SK-N-MC (cell line): ENCODE measurements at regions not wholly inside any gene's neighbourhood (a gene's known extent, or its start where the extent isn't known, plus 50 kb on each side); places are given as distances from the start of the nearest gene placed in this dataset.

Experiments used
- EZH2 ChIP-seq: fragments of 200-600 bp; sonication (generic); IDR thresholded peaks from one replicate; pipeline ENCODE4 v1.6.1; 2017; ENCODE audit warnings: antibody characterized with exemption
- FOXP2 ChIP-seq: optimal IDR thresholded peaks from 2 replicates; pipeline ENCODE3; 2011; ENCODE audit warnings: mild to moderate bottlenecking, moderate library complexity; ENCODE audit not compliant: insufficient read depth; ENCODE audit errors: extremely low read length, control extremely low read depth
- POLR2AphosphoS5 ChIP-seq: IDR thresholded peaks from 2 replicates; pipeline ENCODE4 v1.6.1; 2012; ENCODE audit warnings: mild to moderate bottlenecking, low read depth, low read length, borderline replicate concordance

DNA sequence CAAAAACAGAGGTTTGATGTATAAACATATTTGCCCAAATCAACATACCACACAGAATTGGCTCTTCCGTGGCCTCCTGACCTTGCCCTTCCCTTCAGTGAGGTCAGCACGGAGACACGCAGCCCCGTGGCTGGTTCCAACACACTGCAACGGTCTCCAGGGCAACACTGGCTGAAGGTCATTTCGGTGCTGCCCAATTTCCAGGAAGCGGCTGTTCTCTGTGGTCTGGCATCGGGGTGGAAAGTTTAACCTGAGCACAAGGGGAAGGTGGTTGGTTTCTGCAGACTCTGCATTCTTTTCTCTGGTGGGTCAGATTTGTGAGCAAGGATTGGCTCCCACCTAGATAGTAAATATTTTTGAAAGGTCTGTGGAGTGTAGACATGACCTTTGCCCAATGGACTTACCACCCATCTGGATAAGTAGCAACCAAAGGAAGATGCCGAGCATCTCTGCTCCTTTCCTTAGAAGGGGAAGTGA lies 177.6 kb upstream of the PHACTR1 start:
- no peak for TF ChIP-seq POLR2AphosphoS5
- no peak for TF ChIP-seq EZH2
- TF ChIP-seq FOXP2, result no peak
